Erythroblast (primary cell): ENCODE measurements at regions not wholly inside any gene's neighbourhood (a gene's known extent, or its start where the extent isn't known, plus 50 kb on each side); places are given as distances from the start of the nearest gene placed in this dataset.

Experiments
- GATA1 ChIP-seq: IDR thresholded peaks from 2 replicates; pipeline ENCODE4 v1.6.1; 2011; ENCODE audit warnings: low read depth, mild to moderate bottlenecking, control low read depth, low read length, moderate library complexity
- POLR2A ChIP-seq: IDR thresholded peaks from 2 replicates; pipeline ENCODE4 v1.6.1; 2011; ENCODE audit warnings: mild to moderate bottlenecking, low read length

DNA sequence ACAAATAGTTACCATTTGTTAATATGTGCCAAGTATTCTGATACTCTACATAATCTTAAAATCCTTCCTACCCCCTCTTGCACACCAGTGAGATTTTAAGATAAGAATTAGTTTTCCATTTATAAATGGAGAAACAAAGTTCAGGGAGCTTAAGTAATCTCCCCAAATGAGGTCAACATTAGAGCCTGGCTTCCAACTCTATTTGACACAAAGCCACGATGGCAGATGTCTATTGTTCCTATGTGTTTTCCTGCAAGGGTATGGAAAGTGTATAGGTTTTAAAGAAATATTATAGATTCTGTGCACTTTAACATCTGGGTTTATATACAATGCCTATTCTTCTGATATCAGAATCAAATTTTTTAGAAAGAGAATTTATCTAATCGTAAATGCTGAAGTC, 143.9 kb upstream of the SEMA3C start:
- TF ChIP-seq POLR2A (no peak), GATA1 (no peak)
